Mucosa of descending colon (tissue), 3 donors: ENCODE measurements at regions not wholly inside any gene's neighbourhood (a gene's known extent, or its start where the extent isn't known, plus 50 kb on each side); places are given as distances from the start of the nearest gene placed in this dataset.

Source experiments
- ATAC-seq: fragments of 200-7000 bp; cut with Tn5 transposase; one replicate; pipeline ENCODE4 v1.9.1; 2020; ENCODE audit warnings: mild to moderate bottlenecking, moderate library complexity
- DNase-seq, 3 donors: peaks; one replicate each; pipeline ENCODE4 v3.0.0-alpha.2; 2020
- H3K36me3 ChIP-seq: fragments of 200-600 bp; one replicate; pipeline ENCODE4 v1.8.0; 2021; ENCODE audit warnings: low read depth, mild to moderate bottlenecking
- H3K4me1 ChIP-seq: fragments of 200-600 bp; one replicate; pipeline ENCODE4 v1.8.0; 2021; ENCODE audit warnings: low read depth, mild to moderate bottlenecking
- H3K4me3 ChIP-seq: fragments of 200-600 bp; one replicate; pipeline ENCODE4 v1.8.0; 2021; ENCODE audit warnings: mild to moderate bottlenecking
- H3K9me3 ChIP-seq: fragments of 200-600 bp; one replicate; pipeline ENCODE4 v1.8.0; 2021; ENCODE audit warnings: mild to moderate bottlenecking
- CTCF ChIP-seq: fragments of 200-600 bp; IDR thresholded peaks from one replicate; pipeline ENCODE4 v1.8.0; 2022; ENCODE audit warnings: antibody characterized with exemption, mild to moderate bottlenecking
- intact Hi-C, 2 donors: fragments of 100-400 bp; cut with DNase I in 1 of 2; cut with micrococcal nuclease in 1 of 2; formaldehyde crosslinking; loops; one replicate each; pipeline versions ENCODE4 v1.11.0 to v1.11.1; 2022; cut with DNase I, micrococcal nuclease
- donor health status: DM: no; HTN: no; CAD: no; lungs with moderate emphysema.
- donor health status: DM: no; HTN: no; CAD: no.
- donor health status: DM: no; HTN: yes; CAD: no.

- no peak for TF ChIP-seq CTCF
- H3K4me3 ChIP-seq = no peak overlapping the region
- H3K36me3 ChIP-seq = no peaks in the 10 kb centered on the region
- no peak for DNase-seq
- H3K9me3 ChIP-seq = no peaks in the 10 kb centered on the region
- intact Hi-C loops = no loop called here
- ATAC-seq = no peak
- H3K4me1 ChIP-seq = no peaks in the 10 kb centered on the region
Measured at GRCh38 chr12:9392842-9393241, 184.6 kb upstream of the PZP start.

GRCh38 chr12:9391815-9392214 lies 183.6 kb upstream of the PZP start:
- intact Hi-C loops = no loop called here
- Histone ChIP-seq H3K9me3 (no peaks in the 10 kb centered on the region), H3K4me1 (no peaks in the 10 kb centered on the region), H3K36me3 (no peaks in the 10 kb centered on the region), H3K4me3 (no peak overlapping the region)
- no peak for DNase-seq
- ATAC-seq = no peak
- TF ChIP-seq CTCF = no peak

- no peak for TF ChIP-seq CTCF
- DNase-seq (no peak), ATAC-seq (no peak)
- intact Hi-C loops = no loop called here
- H3K4me3 ChIP-seq = no peak overlapping the region
- no peaks in the 10 kb centered on the region for H3K4me1 ChIP-seq
- H3K36me3 ChIP-seq = no peaks in the 10 kb centered on the region
- H3K9me3 ChIP-seq = no peaks in the 10 kb centered on the region
Measured at GRCh38 chr12:9390761-9391160, 182.6 kb upstream of the PZP start.

- no peak for TF ChIP-seq CTCF
- intact Hi-C loops = no loop called here
- Histone ChIP-seq H3K9me3 (no peaks in the 10 kb centered on the region), H3K4me3 (no peak overlapping the region), H3K36me3 (no peaks in the 10 kb centered on the region), H3K4me1 (no peaks in the 10 kb centered on the region)
- DNase-seq = no peak
- ATAC-seq = no peak
Measured at GRCh38 chr12:9389796-9390195, 181.6 kb upstream of the PZP start.

GRCh38 chr12:9388379-9388778 lies 180.2 kb upstream of the PZP start:
- ATAC-seq = no peak
- intact Hi-C loops = no loop called here
- DNase-seq = no peak
- Histone ChIP-seq H3K4me1 (no peaks in the 10 kb centered on the region), H3K36me3 (no peaks in the 10 kb centered on the region), H3K4me3 (no peak overlapping the region), H3K9me3 (no peaks in the 10 kb centered on the region)
- no peak for TF ChIP-seq CTCF

GRCh38 chr12:9387450-9387849 lies 179.3 kb upstream of the PZP start:
- Histone ChIP-seq H3K9me3 (no peaks in the 10 kb centered on the region), H3K4me3 (no peak overlapping the region), H3K36me3 (no peaks in the 10 kb centered on the region), H3K4me1 (no peaks in the 10 kb centered on the region)
- TF ChIP-seq CTCF = no peak
- ATAC-seq (no peak), DNase-seq (no peak)
- intact Hi-C loops = no loop called here
